ENCODE measurements at regions not wholly inside any gene's neighbourhood (a gene's known extent, or its start where the extent isn't known, plus 50 kb on each side); places are given as distances from the start of the nearest gene placed in this dataset.

DNA sequence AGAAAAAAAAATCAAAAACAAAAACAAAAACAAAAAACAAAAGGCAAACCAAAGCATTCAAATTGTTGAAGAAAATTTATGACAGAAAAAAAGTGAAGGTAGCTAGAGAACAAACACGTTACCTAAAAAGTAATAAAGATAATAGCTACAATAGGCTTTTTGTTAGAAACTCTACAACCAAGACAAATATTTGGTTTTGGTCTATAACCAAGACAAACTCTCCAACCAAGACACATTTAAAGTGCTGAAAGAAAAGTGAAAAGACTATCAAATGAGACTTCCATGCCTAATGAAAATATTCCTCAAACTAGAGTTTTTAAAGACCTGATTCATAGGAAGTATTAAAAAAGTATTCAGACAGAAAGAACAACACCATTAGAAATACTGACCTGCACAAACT lies 391.9 kb upstream of the NDST4 start:
- TF ChIP-seq POLR2A (IDR thresholded peaks at IDR 0.05; ENCODE audit: low read depth, low read length) (no peak), CTCF (conservative IDR thresholded peaks at IDR 0.05; ENCODE audit: low read depth, low read length) (no peak), NFE2L2 (IDR thresholded peaks at IDR 0.05; ENCODE audit: low read depth, low read length) (no peak), BHLHE40 (IDR thresholded peaks at IDR 0.05; ENCODE audit: low read depth, low read length) (no peak), MAZ (IDR thresholded peaks at IDR 0.05; ENCODE audit: borderline replicate concordance, low read depth, low read length) (no peak), RAD21 (IDR thresholded peaks at IDR 0.05; ENCODE audit: low read length) (no peak), SMC3 (IDR thresholded peaks at IDR 0.05; ENCODE audit: low read depth, low read length) (no peak), MAFK (IDR thresholded peaks at IDR 0.05; ENCODE audit: low read depth, low read length) (no peak), MXI1 (IDR thresholded peaks at IDR 0.05; ENCODE audit: borderline replicate concordance, low read depth, low read length) (no peak), RFX5 (IDR thresholded peaks at IDR 0.05; ENCODE audit: low read depth, low read length) (no peak), CHD1 (IDR thresholded peaks at IDR 0.05; ENCODE audit: low read depth, low read length) (no peak), RCOR1 (IDR thresholded peaks at IDR 0.05; ENCODE audit: insufficient replicate concordance, low read length) (no peak)
- TF ChIP-seq, protein P1, sequence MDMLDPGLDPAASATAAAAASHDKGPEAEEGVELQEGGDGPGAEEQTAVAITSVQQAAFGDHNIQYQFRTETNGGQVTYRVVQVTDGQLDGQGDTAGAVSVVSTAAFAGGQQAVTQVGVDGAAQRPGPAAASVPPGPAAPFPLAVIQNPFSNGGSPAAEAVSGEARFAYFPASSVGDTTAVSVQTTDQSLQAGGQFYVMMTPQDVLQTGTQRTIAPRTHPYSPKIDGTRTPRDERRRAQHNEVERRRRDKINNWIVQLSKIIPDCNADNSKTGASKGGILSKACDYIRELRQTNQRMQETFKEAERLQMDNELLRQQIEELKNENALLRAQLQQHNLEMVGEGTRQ (IDR thresholded peaks at IDR 0.05; ENCODE audit: low read depth, low read length): no peak

Measured in IMR-90 (cell line).